Stimulated activated CD8-positive, alpha-beta memory T cell treated with anti-CD3 and anti-CD28 coated beads, Interleukin-12 subunit alpha, Interleukin-12 subunit beta, amount 100 ng/mL, for 1 hour (primary cell): ENCODE measurements at regions not wholly inside any gene's neighbourhood (a gene's known extent, or its start where the extent isn't known, plus 50 kb on each side); places are given as distances from the start of the nearest gene placed in this dataset.

ENCODE experiments used
- DNase-seq: peaks from one replicate; pipeline ENCODE4 v3.0.0-alpha.2; 2020; ENCODE audit warnings: low read depth

DNA sequence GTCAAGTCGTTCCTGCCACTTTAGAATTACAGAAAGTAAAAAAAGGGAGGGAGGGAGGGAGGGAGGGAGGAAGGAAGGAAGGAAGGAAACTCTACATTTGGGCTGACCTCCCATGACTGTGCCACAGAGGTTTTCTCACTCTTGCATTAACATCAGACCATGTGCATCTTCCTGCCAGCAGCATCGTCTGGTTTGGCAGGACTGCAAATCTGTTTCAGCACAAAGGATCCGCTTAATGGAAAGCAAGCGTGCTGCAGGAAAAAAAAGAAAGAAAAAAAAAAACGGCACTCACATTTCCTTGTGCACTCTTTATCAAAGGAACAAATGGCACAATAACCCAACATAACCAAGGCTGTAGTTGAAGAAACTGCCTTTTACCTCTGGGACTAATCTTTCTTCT lies 148.8 kb upstream of the HES1 start:
- no peak for DNase-seq

DNA sequence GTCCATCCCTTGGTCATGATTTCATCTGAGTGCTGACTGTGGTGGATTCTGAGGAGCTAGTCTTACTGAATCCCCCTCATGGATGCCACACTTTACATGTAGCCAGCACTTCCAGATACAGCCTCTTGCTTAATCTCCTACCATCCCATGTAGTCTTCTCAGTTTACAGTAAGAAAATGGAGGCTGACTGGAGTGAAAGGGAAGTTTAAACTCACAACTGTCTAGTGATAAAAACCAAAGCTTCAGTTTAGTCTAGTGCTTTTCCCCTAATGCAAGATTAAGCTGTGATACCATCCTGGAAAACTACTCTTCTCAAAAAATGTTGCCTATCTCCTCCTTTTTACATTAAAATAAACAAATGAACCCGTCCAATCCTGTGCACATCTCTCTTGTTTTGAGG lies 146.8 kb upstream of the HES1 start:
- no peak for DNase-seq

DNA sequence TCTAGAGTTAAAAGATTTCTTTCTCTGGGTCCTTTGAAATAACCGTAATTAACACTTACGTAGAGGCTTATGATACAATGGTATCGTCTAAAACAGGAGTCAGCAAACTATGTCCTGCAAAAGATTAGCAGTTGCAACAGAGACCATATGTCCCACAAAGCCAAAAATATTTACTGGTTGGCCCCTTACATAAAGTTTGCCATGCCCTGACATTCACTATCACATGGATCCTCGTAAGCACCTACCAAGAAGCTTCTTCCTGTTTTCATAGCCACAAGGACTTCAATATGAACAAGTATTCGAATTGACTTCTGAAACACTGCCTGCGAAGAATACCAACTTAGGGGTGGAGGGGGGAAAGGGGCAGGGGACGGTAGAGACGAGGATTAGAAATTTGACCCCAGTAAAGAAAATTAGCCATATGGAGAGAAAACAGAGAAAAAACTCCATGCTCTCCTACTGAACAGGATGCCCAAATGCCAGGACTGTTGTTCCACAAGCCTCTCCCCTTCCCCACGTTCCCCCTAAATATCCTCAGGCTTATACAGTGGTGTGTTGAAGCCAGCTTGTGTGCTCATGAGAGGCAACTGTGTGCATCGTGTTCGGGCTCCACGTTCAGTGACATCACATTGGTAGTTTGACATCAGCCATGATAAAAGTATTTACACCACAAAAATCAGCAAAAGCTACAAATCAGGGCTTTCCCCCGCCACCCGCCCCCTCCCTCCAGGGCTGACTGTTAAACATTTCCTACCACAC lies 144.1 kb upstream of the HES1 start:
- no peak for DNase-seq

DNA sequence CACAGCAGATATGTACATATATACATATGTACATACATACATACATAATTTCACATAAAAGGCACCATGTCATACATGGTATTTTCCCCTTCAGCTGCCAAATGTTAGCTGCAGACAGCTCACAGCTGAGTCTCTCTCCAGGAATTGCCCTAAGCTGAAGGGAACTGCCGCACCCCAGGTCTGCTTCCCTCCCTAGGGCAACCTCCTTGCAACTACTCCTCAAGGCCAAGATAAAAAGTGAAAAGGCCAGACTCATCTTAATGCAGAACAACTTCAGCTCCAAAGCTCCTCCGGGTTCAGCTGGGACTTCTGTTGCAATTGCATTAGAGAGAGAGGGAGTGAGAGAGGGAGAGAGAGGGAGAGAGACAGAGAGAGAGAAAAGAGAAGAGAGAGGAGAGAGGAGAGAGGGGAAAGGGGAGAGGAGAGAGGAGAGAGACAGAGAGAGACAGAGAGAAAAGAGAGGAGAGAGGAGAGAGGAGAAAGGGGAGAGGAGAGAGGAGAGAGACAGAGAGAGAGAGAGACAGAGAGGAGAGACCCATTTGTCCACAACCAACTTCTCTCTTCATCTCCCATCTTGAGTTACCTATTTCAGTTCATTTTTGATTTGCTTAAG lies 143.4 kb upstream of the HES1 start:
- no peak for DNase-seq

DNA sequence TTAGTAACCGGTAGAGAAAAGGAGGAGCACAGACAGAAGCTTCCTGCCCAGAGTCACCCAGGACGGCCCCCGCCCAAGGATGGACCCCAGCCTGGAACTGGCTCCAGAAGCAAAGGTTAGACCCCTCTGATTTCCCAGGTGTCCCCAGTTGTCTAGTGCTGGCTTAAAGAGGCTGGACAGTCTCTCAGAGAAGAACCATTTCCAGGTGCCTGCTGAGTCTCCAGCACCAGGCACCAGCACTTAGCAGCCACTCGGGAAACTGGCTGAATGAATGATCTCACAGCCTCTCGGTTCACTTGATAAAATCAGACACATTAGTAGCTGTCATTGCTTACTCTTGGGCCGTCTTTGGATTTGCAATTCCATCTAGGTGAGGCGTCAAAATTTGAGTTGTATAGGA lies 139.7 kb upstream of the HES1 start:
- no peak for DNase-seq

DNA sequence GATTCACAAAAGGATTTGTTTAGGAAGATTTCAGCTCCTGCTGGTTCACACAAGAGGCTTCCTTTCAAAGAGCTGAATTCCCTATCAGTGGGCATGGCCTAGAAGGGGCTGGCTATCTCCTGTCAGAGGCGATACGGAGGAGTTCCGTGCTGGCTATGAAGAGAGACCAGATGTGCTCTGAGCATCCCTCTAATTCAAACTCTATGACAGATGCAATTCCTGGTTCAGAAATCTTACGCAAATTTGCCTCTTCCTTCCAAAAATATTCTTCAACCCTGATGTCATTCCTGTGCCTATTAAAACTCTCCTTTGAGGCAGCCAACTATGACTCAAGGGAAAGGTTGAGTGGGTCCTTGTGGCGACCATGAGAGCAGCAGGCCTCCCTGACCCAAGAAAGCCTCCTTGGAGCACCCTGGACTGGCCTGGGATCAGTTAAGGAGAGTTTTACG lies 139.3 kb upstream of the HES1 start:
- DNase-seq = no peak

DNA sequence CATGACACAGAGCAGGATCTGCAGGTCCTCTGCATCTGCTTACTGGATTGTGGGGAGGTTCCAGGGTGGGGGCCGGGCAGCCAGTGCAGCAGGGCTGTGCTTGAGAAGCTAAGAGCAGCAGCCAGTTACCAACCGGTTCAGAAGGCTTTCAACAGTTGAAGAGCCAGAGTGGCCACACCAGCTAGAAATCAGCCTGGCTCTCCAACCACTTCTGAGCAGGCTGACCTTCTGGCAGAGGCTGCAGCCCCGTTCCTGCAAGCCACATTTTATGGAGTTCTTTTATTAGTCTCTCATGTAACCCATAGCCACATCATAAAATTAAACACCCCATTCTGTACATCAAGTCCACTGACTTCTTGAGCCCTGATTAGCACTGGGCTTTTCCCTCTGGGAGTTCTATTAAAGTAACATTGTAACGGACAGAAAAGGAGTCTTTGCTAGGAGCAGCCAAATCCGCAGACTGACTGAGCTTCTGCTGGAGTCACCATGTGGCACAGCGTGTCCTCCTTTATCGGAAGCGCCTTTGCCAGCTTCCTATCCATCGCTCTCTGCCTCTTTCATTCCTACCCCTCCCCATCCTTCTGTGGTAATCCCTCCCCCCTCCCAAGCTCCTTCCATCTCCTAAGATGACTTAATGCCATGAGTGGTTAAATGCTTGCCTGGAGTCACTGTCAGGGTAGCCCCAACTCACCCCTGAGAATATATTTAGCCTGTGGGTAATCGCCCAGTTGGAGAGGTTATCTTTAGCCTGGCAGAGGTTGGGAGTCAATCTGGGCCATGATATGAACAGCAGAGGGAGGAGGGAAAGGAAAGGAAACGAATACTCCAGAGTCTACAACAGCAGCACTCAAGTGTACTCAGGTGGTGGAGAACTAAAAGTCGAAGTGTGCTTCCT lies 138.5 kb upstream of the HES1 start:
- DNase-seq = no peak

DNA sequence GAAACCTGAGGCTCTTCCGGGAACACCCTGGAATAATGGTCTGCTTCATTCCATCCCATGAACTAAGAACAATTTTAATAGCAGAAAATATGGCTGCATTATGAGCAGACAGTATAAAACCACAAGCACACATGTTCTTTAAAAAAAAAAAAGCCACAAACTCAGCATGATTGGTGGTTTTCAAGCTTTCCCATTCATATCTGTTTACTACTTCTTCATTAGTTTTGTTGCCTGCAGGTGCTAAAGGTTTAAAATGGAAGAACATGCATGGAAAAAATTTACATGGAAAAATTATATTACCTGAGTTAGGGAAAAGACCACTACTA lies 137.9 kb upstream of the HES1 start:
- DNase-seq = no peak

DNA sequence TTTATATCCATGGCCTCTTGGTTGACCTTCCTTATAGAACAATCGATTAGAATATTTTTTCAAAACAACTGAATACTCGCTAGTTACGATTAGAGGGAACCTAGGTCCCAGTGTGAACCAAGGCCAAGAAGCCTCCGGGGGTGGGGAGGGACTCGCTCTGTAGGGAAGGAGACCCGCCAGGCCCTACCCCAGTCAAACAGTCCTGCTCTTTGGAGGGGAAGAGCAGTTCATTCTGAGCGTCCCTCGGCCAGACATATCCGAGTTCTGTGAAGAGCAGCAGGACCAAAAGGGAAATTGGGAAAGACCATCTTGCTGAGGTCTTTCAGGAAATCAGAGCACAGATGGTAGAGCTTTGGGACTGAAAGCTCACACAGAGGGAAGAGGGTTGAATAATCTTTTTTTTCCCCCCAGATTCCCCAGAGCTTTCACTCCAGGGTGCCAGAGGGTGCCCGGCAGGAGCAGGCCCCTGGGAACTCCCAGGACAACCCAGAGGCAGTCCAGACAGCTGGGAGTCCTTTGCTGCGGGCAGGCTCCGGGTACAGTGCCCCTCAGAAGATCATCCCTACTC lies 137.2 kb upstream of the HES1 start:
- no peak for DNase-seq

DNA sequence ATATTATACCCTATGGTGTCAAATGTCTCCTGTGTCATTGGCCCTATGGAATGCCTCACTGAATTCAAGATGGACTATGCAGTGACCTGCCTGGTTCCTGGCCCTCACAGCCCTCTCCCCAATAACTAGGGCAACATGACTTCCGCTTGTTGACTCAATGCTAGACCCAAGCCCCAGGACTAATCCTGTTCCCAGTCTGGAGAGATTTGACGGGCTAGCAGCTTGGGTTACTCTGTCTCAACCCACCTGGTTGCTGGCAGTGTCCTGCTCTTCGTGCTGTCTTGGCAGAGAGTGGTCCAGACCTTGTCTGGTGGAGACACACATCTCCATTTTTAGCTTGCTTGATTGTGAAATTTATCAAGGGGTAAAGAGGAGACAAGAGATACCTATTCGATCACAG lies 135.8 kb upstream of the HES1 start:
- DNase-seq = no peak

DNA sequence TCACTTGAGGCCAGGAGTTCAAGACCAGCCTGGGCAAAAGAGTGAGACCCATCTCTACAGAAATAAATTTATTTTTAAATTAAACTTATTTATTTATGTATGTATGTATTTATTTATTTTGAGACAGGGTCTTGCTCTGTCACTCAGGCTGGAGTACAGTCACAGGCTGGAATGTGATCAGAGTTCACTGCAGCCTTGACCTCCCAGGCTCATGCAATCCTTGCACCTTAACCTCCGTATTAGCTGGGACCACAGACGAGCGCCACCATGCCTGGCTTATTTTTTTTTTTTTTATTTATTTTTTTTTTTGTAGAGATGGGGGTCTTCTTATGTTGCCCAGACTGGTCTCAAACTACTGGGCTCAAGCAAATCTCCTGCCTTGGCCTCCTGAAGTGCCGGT lies 135.2 kb upstream of the HES1 start:
- DNase-seq = no peak

DNA sequence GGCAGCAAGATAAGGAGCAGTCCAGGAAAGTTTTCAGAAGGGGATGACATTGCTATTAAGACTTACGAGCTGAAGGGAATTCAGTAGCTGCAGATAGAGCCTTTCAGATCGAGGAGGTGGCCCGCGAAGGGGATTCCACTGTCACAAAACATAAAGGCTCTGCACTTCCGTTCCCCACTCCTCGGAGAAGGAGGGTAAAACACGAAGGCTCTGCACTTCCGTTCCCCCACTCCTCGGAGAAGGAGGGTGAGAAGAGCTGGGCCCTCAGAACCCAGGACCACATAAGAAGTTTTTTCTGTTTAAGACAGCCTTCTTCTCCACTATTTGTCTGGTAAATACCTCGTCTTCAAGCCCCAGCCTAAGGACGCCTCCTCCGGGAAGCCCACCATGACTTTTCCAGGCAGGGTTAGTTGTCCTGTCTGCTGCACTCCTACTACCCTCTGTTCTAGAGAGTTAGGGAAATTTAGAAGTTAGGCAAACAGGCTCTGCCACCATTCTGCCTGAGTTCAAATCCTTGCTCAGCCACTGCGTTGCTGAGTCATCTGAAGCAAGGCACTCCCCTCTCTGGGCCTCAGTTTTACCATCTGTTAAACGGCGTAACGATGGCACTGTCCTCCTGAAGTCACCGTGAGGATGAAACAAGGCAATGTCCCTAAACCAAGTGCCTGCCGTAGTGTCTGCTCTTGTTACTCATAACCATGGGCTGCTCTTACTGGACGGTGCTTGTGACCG lies 134.1 kb upstream of the HES1 start:
- no peak for DNase-seq

DNA sequence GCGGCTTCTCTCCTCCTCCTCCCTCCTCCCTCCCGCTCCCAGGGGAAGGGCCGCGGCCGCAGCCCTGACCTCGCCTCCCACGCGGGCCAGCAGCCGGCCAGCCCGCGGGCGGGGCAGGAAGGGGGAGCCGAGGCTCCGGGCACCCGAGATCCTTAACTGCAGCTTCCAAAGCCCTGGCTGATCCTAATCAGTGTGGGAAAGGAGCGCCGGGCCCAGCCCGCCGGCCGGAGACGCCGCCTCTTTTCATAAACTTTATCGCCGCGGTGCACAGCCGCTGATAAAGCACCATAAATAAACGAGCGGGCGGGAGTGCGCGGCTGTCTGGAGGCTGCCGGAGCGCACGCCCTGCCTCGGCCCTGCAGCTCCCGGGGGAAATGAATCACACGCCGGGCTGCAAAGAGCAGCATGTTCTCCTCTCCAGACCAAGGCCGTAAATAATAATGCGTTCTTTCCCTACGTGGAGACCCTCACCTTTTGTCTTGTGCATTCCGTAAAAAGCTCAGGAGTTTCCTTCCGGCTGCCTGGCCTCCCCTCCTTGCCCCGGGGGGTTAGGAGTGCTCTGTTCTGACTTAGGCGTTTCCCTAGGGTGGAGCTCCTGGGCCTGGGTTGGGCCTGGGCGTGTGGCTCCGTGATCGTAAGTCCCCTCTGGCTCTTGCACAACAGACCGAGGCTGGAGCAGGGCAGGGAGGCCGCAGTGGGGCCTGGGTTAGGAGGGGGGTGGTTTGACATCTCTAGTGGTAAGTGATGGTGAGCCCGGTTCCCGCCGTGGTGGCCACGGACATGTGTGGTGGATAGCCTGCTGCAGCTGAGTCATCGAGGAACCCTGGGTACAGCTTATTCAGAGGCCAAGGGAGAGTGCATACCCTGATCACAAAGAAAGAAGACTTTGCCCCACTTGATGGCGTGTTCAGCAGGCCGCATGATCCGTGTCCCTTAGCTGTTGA lies 132.6 kb upstream of the HES1 start:
- DNase-seq = no peak

DNA sequence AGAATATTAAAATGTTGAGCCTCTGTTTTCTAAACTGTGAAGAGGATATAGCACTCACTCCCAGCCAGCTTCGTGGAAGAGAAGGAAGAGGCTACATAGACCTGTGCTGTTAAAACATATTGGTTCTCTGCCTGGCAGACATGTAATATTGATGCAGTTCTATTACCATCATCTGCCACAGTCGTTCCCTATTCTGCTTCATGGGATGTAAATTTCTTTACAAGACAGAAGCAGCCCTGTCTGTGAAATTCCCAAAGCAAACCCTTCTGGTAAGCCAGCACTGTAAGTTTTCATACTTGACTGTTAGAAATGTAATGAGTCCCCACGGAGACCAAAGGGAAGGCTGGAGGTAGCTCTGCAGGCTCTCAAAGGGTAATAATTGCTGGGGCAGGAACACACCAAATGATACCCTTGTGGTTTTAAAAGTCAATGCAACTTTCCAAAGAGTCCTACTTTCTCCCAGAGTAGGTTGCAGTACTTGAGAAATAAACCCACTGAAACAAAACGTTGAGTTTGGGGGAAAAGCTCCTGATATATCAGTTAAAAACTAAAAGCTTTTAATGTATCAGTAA lies 129.9 kb upstream of the HES1 start:
- DNase-seq = no peak

DNA sequence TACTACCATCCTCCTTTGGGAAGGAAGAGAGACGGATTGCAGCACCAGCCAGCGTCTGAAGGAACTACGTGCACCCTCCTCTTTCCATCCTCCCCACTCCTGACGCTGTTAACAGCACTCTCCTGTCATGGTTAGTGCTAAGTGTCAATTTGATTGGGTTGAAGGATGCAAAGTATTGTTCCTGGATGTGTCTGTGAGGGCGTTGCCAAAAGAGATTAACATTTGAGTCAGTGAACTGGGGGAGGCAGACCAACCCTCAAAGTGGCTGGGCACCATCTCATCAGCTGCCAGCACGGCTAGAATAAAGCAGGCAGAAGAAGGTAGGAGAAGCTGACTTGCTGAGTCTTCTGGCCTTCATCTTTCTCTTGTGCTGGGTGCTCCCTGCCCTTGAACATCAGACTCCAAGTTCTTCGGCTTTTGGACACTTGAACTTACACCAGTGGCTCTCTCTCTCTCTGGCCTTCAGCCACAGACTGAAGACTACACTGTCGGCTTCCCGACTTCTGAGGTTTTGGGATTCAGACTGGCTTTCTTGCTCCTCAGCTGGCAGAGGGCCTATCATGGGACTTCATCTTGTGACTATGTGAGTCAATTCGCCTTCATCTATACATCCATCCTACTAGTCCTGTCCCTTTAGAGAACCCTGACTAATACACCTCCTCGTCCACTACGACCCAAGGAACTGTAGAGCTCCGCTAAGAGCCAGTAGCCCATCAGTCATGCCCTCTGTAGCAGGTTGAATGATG lies 128.2 kb upstream of the HES1 start:
- DNase-seq = no peak

DNA sequence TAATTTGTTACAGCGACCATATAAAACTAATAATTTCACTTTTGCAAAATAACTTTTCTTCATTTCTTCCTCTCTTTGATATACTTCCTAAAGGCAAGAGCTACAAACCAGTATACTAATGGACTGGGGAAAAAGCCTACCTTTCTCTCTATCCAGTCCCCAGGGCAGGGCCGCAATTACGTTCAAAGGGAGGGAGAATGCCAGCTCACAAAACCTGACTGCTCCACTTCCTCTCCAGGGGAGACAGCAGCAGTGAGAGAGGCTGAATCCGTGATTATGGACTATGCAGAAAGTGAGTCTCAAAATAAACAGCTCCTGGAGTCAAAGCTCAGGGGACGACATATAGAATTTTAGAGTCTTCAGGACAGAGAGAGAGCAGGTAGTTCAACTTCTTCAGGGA lies 126.9 kb upstream of the HES1 start:
- no peak for DNase-seq

DNA sequence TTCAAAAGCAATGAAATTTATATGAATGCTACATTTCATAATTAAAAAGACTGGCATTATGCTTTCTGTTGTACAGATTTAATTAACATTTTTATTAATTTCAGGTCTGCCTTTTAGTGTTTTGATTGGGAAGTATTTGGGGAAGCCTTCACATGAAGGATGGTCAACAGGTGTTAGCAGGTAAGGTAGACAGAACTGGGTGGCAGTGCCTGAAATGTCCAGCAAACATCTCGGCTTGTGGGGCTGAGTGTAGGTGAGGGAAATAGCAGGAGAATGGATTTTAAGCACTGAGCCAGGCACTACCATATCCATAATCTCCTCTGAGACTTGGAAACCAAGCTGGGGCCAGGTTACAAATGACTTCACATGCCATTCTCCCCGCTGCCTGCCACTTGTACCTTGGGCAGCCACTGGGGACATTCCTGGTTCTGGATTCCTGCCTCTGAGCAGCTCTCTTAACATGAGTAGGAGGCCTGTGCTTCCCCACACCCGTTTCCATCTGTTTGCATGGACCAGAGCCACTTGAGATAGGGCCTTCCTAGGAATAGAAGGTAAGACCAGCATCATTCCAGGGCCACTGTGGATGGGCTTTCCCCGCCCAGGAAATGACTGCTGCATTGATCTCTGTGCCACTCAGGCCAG lies 125.9 kb upstream of the HES1 start:
- no peak for DNase-seq

DNA sequence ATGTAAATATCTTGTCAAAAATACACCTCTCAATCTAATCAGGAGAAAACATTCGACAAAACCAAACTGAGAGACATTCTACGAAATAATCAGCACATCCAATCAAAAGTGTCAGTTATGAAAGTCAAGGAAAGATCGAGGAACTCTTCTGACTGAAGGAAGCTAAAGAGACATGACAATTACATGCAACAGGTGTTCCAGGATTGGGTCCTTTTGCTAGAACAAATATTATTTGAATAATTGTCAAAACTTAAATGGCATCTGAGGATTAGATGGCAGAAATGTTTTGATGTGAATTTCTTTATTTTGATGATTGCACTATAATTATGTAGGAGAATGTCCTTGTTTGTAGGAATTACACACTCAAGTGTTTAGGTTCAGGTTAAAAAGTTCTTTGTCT lies 124.1 kb upstream of the HES1 start:
- no peak for DNase-seq

DNA sequence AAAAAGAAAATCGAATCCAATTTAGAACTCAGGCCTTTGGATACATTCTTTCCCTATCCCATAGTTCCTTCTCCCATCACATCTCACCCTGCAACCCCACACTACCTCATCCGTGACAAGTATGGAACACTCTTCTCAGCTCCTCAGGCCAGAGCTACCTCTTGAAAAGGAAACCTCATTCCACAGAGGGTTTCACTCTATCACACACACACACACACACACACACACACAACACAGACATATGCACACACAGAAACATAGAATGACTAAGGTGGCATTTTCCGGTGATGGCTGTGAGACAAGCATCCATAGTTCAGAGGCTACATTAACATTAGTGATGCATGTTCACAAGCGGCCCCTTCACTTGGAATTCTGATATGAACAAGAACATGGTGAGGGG lies 122.0 kb upstream of the HES1 start:
- DNase-seq = no peak
